Testis (tissue), 2 donors: ENCODE measurements at regions not wholly inside any gene's neighbourhood (a gene's known extent, or its start where the extent isn't known, plus 50 kb on each side); places are given as distances from the start of the nearest gene placed in this dataset.

Experiments used
- CTCF ChIP-seq, 3 experiments: fragments of 450-650 bp in 2 of 3; fragments of 200-600 bp in 1 of 3; sonication (generic) in 1 of 3; IDR thresholded peaks; one replicate each; pipeline ENCODE4 v1.5.1; 2016 to 2019; ENCODE audit warnings: antibody characterized with exemption in 3 of 3, mild to moderate bottlenecking in 2 of 3, moderate library complexity in 1 of 3
- POLR2A ChIP-seq: fragments of 450-650 bp; IDR thresholded peaks from one replicate; pipeline ENCODE4 v1.6.1; 2017; ENCODE audit warnings: antibody characterized with exemption, mild to moderate bottlenecking, moderate library complexity

- no peak for TF ChIP-seq POLR2A
- TF ChIP-seq CTCF (IDR thresholded peaks at IDR 0.05) = no peak
Observed at GRCh38 chr4:128451270-128451905, 163.8 kb upstream of the PGRMC2 start.
